ENCODE measurements at regions not wholly inside any gene's neighbourhood (a gene's known extent, or its start where the extent isn't known, plus 50 kb on each side); places are given as distances from the start of the nearest gene placed in this dataset.

- TF ChIP-seq, protein P1, sequence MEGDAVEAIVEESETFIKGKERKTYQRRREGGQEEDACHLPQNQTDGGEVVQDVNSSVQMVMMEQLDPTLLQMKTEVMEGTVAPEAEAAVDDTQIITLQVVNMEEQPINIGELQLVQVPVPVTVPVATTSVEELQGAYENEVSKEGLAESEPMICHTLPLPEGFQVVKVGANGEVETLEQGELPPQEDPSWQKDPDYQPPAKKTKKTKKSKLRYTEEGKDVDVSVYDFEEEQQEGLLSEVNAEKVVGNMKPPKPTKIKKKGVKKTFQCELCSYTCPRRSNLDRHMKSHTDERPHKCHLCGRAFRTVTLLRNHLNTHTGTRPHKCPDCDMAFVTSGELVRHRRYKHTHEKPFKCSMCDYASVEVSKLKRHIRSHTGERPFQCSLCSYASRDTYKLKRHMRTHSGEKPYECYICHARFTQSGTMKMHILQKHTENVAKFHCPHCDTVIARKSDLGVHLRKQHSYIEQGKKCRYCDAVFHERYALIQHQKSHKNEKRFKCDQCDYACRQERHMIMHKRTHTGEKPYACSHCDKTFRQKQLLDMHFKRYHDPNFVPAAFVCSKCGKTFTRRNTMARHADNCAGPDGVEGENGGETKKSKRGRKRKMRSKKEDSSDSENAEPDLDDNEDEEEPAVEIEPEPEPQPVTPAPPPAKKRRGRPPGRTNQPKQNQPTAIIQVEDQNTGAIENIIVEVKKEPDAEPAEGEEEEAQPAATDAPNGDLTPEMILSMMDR (IDR thresholded peaks at IDR 0.05) = no peak
- no peak for TF ChIP-seq ZFX (IDR thresholded peaks at IDR 0.05; ENCODE audit: borderline replicate concordance)
Observed at GRCh38 chr15:69792823-69793222, 304.9 kb downstream of the TLE3 start.

All from 22Rv1 (cell line).